Fibroblast of the aortic adventitia (primary cell): ENCODE measurements at regions not wholly inside any gene's neighbourhood (a gene's known extent, or its start where the extent isn't known, plus 50 kb on each side); places are given as distances from the start of the nearest gene placed in this dataset.

Experiments used
- DNase-seq: peaks from one replicate; pipeline ENCODE4 v3.0.0-alpha.2; 2010; ENCODE audit warnings: low read depth
- H3K4me3 ChIP-seq: 2 replicates; pipeline ENCODE4 v1.5.1; 2011; ENCODE audit warnings: low read depth, mild to moderate bottlenecking, control low read depth, low read length, moderate library complexity
- TF ChIP-seq, protein P1 (sequence below): IDR thresholded peaks from 2 replicates; pipeline ENCODE4 v1.5.1; 2011; ENCODE audit warnings: mild to moderate bottlenecking, low read length, control low read depth, inconsistent platforms; ENCODE audit not compliant: insufficient read depth

- DNase-seq = no peak
- no peak overlapping the region for H3K4me3 ChIP-seq
- TF ChIP-seq, protein P1, sequence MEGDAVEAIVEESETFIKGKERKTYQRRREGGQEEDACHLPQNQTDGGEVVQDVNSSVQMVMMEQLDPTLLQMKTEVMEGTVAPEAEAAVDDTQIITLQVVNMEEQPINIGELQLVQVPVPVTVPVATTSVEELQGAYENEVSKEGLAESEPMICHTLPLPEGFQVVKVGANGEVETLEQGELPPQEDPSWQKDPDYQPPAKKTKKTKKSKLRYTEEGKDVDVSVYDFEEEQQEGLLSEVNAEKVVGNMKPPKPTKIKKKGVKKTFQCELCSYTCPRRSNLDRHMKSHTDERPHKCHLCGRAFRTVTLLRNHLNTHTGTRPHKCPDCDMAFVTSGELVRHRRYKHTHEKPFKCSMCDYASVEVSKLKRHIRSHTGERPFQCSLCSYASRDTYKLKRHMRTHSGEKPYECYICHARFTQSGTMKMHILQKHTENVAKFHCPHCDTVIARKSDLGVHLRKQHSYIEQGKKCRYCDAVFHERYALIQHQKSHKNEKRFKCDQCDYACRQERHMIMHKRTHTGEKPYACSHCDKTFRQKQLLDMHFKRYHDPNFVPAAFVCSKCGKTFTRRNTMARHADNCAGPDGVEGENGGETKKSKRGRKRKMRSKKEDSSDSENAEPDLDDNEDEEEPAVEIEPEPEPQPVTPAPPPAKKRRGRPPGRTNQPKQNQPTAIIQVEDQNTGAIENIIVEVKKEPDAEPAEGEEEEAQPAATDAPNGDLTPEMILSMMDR = no peak
Measured at GRCh38 chr4:42344749-42345148, 52.5 kb upstream of the SHISA3 start.

- TF ChIP-seq, protein P1 = no peak
- no peak for DNase-seq
- no peak overlapping the region for H3K4me3 ChIP-seq
Measured at GRCh38 chr4:42345962-42346544, 51.2 kb upstream of the SHISA3 start.

GRCh38 chr4:42347076-42347475 is 50.2 kb upstream of the SHISA3 start:
- TF ChIP-seq, protein P1 = no peak
- no peak overlapping the region for H3K4me3 ChIP-seq
- no peak for DNase-seq
